H1 (cell line): ENCODE measurements at regions not wholly inside any gene's neighbourhood (a gene's known extent, or its start where the extent isn't known, plus 50 kb on each side); places are given as distances from the start of the nearest gene placed in this dataset.

ENCODE experiments used
- CTCF ChIA-PET: fragments of 300-600 bp; sonication (Branson Sonifier 250); formaldehyde crosslinking; loops from one replicate; lab custom pipeline; 2021; ENCODE audit not compliant: partially characterized antibody; lab: Charles Lee
- POLR2A ChIA-PET: fragments of 300-600 bp; sonication (Branson Sonifier 250); formaldehyde crosslinking; loops from one replicate; lab custom pipeline; 2021; ENCODE audit warnings: inconsistent platforms; ENCODE audit not compliant: partially characterized antibody; lab: Charles Lee
- DNase-seq, 2 experiments: peaks; one replicate each; pipeline versions ENCODE4 v3.0.0 to v3.0.0-alpha.2; 2010 to 2022; ENCODE audit warnings: low spot score in 2 of 2, low read depth in 1 of 2, mixed read lengths in 1 of 2
- FAIRE-seq: peaks from 2 replicates; lab custom pipeline; 2011; peaks lifted over from hg19 to GRCh38; lab: Jason Lieb, UNC
- H2AFZ ChIP-seq: 2 replicates; pipeline ENCODE4 v1.8.1; 2012; ENCODE audit warnings: low read length, inconsistent platforms
- H2AK5ac ChIP-seq: 2 replicates; pipeline ENCODE4 v1.6.1; 2013; ENCODE audit warnings: low read depth, low read length
- H2BK120ac ChIP-seq: replicated peaks from 2 replicates; pipeline ENCODE3; 2013; ENCODE audit warnings: low read depth, low read length, inconsistent platforms
- H2BK12ac ChIP-seq: 2 replicates; pipeline ENCODE4 v1.6.1; 2013; ENCODE audit warnings: low read depth, low read length
- H2BK15ac ChIP-seq: 2 replicates; pipeline ENCODE4 v1.6.1; 2013; ENCODE audit warnings: low read length
- H2BK20ac ChIP-seq: 2 replicates; pipeline ENCODE4 v1.6.1; 2013; ENCODE audit warnings: low read length
- H2BK5ac ChIP-seq: 2 replicates; pipeline ENCODE4 v1.6.1; 2013; ENCODE audit warnings: low read depth, low read length
- H3K14ac ChIP-seq: 2 replicates; pipeline ENCODE4 v1.6.1; 2013; ENCODE audit warnings: inconsistent platforms; ENCODE audit not compliant: insufficient read length
- H3K18ac ChIP-seq: 2 replicates; pipeline ENCODE4 v1.6.1; 2013; ENCODE audit warnings: low read length; ENCODE audit errors: extremely low read depth
- H3K23ac ChIP-seq: 2 replicates; pipeline ENCODE4 v1.6.1; 2013; ENCODE audit warnings: inconsistent platforms; ENCODE audit not compliant: insufficient read length
- H3K23me2 ChIP-seq: 2 replicates; pipeline ENCODE4 v1.6.1; 2013; ENCODE audit warnings: low read depth, low read length
- H3K27ac ChIP-seq: 2 replicates; pipeline ENCODE4 v1.6.1; 2011; ENCODE audit warnings: low read depth, low read length, inconsistent platforms
- H3K27me3 ChIP-seq, 4 experiments: replicated peaks in 1 of 4; 1 replicate in 1 of 4; 2 replicates in 3 of 4; pipeline versions ENCODE4 v1.6.1 to v1.8.1; 2011 to 2013; ENCODE audit warnings: low read length in 3 of 4, mild to moderate bottlenecking in 3 of 4, inconsistent platforms in 2 of 4, mixed read lengths in 2 of 4, moderate library complexity in 1 of 4; ENCODE audit not compliant: control insufficient read depth in 3 of 4, insufficient read depth in 3 of 4; ENCODE audit errors: extremely low read depth in 1 of 4
- H3K36me3 ChIP-seq, 4 experiments: 2 replicates each; pipeline versions ENCODE4 v1.6.1 to v1.8.1; 2011 to 2013; ENCODE audit warnings: mild to moderate bottlenecking in 4 of 4, low read length in 3 of 4, moderate library complexity in 2 of 4, control low read depth in 1 of 4, inconsistent platforms in 1 of 4; ENCODE audit not compliant: insufficient read depth in 4 of 4, control insufficient read depth in 2 of 4
- H3K4ac ChIP-seq: replicated peaks from 2 replicates; pipeline ENCODE3; 2013; ENCODE audit warnings: low read length, low read depth, mixed read lengths, inconsistent platforms; ENCODE audit not compliant: insufficient read length
- H3K4me1 ChIP-seq, 4 experiments: replicated peaks in 1 of 4; 1 replicate in 1 of 4; 2 replicates in 3 of 4; pipeline versions ENCODE4 v1.6.1 to v1.8.1; 2011 to 2013; ENCODE audit warnings: low read length in 3 of 4, inconsistent platforms in 2 of 4, mixed read lengths in 1 of 4; ENCODE audit not compliant: insufficient read depth in 4 of 4, control insufficient read depth in 3 of 4
- H3K4me2 ChIP-seq, 2 experiments: 2 replicates each; pipeline versions ENCODE4 v1.6.1 to v1.8.1; 2011 to 2013; ENCODE audit warnings: low read depth in 2 of 2, low read length in 2 of 2, control low read depth in 1 of 2, inconsistent platforms in 1 of 2, mild to moderate bottlenecking in 1 of 2; ENCODE audit not compliant: insufficient read depth in 1 of 2
- H3K4me3 ChIP-seq, 4 experiments: fragments of 200-600, 300-600 bp in 1 of 4; sonication (generic), shearing (Covaris generic), sonication (Bioruptor Twin) in 1 of 4; 2 replicates each; pipeline versions ENCODE4 v1.5.1 to v1.8.1; 2011 to 2016; ENCODE audit warnings: low read length in 4 of 4, low read depth in 3 of 4, control low read depth in 2 of 4, inconsistent platforms in 2 of 4, mild to moderate bottlenecking in 2 of 4, mixed read lengths in 1 of 4, moderate library complexity in 1 of 4; ENCODE audit not compliant: insufficient read depth in 2 of 4; ENCODE audit errors: extremely low read depth in 1 of 4
- H3K56ac ChIP-seq: replicated peaks from 2 replicates; pipeline ENCODE3; 2013; ENCODE audit warnings: low read depth, mild to moderate bottlenecking, mixed read lengths, low read length, inconsistent platforms; ENCODE audit not compliant: insufficient read length
- H3K79me1 ChIP-seq: 2 replicates; pipeline ENCODE4 v1.6.1; 2013; ENCODE audit warnings: low read depth, low read length, control low read depth
- H3K79me2 ChIP-seq, 2 experiments: 2 replicates each; pipeline versions ENCODE4 v1.6.1 to v1.8.1; 2012 to 2013; ENCODE audit warnings: low read length in 2 of 2, mild to moderate bottlenecking in 2 of 2, inconsistent platforms in 1 of 2; ENCODE audit not compliant: insufficient read depth in 2 of 2, control insufficient read depth in 1 of 2
- H3K9ac ChIP-seq, 4 experiments: replicated peaks in 1 of 4; 1 replicate in 1 of 4; 2 replicates in 3 of 4; pipeline versions ENCODE4 v1.6.1 to v1.8.1; 2011 to 2013; ENCODE audit warnings: low read depth in 3 of 4, low read length in 3 of 4, control low read depth in 2 of 4, mild to moderate bottlenecking in 2 of 4, moderate library complexity in 2 of 4, inconsistent platforms in 1 of 4; ENCODE audit errors: extremely low read depth in 1 of 4
- H3K9me3 ChIP-seq, 2 experiments: 2 replicates each; pipeline versions ENCODE4 v1.6.1 to v1.8.1; 2012 to 2013; ENCODE audit warnings: mild to moderate bottlenecking in 2 of 2, moderate library complexity in 2 of 2, control low read depth in 1 of 2, inconsistent platforms in 1 of 2, low read depth in 1 of 2, low read length in 1 of 2, mixed read lengths in 1 of 2; ENCODE audit not compliant: insufficient read depth in 2 of 2
- H4K20me1 ChIP-seq, 2 experiments: replicated peaks in 1 of 2; 2 replicates each; pipeline versions ENCODE3 to v1.8.1; 2011 to 2013; ENCODE audit warnings: inconsistent platforms in 2 of 2, low read length in 2 of 2, mild to moderate bottlenecking in 1 of 2; ENCODE audit not compliant: insufficient read depth in 2 of 2, control insufficient read depth in 1 of 2
- H4K5ac ChIP-seq: 2 replicates; pipeline ENCODE4 v1.6.1; 2013; ENCODE audit warnings: low read length, low read depth, mixed read lengths, inconsistent platforms; ENCODE audit not compliant: insufficient read length
- H4K8ac ChIP-seq: 2 replicates; pipeline ENCODE4 v1.8.0; 2013; ENCODE audit warnings: mild to moderate bottlenecking, moderate library complexity, low read length, inconsistent platforms; ENCODE audit not compliant: insufficient read depth; ENCODE audit errors: extremely low read depth
- H4K91ac ChIP-seq: replicated peaks from 2 replicates; pipeline ENCODE3; 2013; ENCODE audit warnings: low read length, mixed read lengths, inconsistent platforms; ENCODE audit not compliant: insufficient read length
- YY1 ChIP-seq: IDR thresholded peaks from 2 replicates; pipeline ENCODE4 v1.6.1; 2011; ENCODE audit warnings: low read depth, mild to moderate bottlenecking, low read length

- Histone ChIP-seq H4K20me1 (no peaks in the 10 kb centered on the region), H2BK20ac (no peak overlapping the region), H3K36me3 (no peaks in the 10 kb centered on the region), H3K23ac (no peak overlapping the region), H3K14ac (no peak overlapping the region), H2BK12ac (no peak overlapping the region), H3K79me1 (no peaks in the 10 kb centered on the region), H3K4ac (no peak overlapping the region), H3K4me1 (peaks cover 0 to 2% (median 0%) of the 10 kb centered on the region in 4 experiments; a peak in 1 of 7 replicates), H3K56ac (no peak overlapping the region), H3K4me2 (no peak overlapping the region), H3K23me2 (no peaks in the 10 kb centered on the region), H2BK5ac (no peak overlapping the region), H2BK120ac (no peak overlapping the region), H4K8ac (no peak overlapping the region), H3K4me3 (no peak overlapping the region), H2AK5ac (no peak overlapping the region), H3K79me2 (no peaks in the 10 kb centered on the region), H2AFZ (no peak overlapping the region), H3K18ac (no peak overlapping the region), H2BK15ac (no peak overlapping the region), H3K27ac (no peak overlapping the region), H3K27me3 (peaks cover 0 to 1% (median 0%) of the 10 kb centered on the region in 4 experiments; a peak in 1 of 7 replicates), H3K9ac (no peak overlapping the region), H4K91ac (no peak overlapping the region), H4K5ac (no peak overlapping the region), H3K9me3 (no peaks in the 10 kb centered on the region)
- ChIA-PET POLR2A (no interaction called here), CTCF (interaction anchor here (0.8 kb wide), 1 partner anchor 91 kb away, joined by 3 read pairs; no protein-coding TSS in a partner anchor)
- TF ChIP-seq YY1, result no peak
- no peak for FAIRE-seq
- no peak for DNase-seq
Observed at GRCh38 chr2:181755181-181755580, 74.9 kb upstream of the NEUROD1 start.
